ENCODE measurements at regions not wholly inside any gene's neighbourhood (a gene's known extent, or its start where the extent isn't known, plus 50 kb on each side); places are given as distances from the start of the nearest gene placed in this dataset.

GRCh38 chr1:209257454-209257853 is 326.1 kb upstream of the CAMK1G start:
- TF ChIP-seq CTCF (conservative IDR thresholded peaks at IDR 0.05; ENCODE audit: low read depth in 2 of 2), result no peak
- TF ChIP-seq REST (IDR thresholded peaks at IDR 0.05; ENCODE audit: unreplicated experiment), result no peak
- no peak for TF ChIP-seq EZH2 (IDR thresholded peaks at IDR 0.05; ENCODE audit: low read depth, unreplicated experiment)
- TF ChIP-seq JUNB (IDR thresholded peaks at IDR 0.05; ENCODE audit: unreplicated experiment), result no peak
- no peak for TF ChIP-seq POLR2AphosphoS5 (IDR thresholded peaks at IDR 0.05; ENCODE audit: low read depth)
- TF ChIP-seq CREB1 (CRISPR knock-in tag; IDR thresholded peaks at IDR 0.05; ENCODE audit: low read depth), result no peak
- no peak for TF ChIP-seq ETS1 (IDR thresholded peaks at IDR 0.05)
- no peak for TF ChIP-seq EZH2phosphoT487 (IDR thresholded peaks at IDR 0.05; ENCODE audit: unreplicated experiment)

Data from GM23338 (cell line).